GM03348 (cell line): ENCODE measurements at regions not wholly inside any gene's neighbourhood (a gene's known extent, or its start where the extent isn't known, plus 50 kb on each side); places are given as distances from the start of the nearest gene placed in this dataset.

Source experiments
- DNase-seq: peaks from one replicate; pipeline ENCODE4 v3.0.0; 2012; ENCODE audit warnings: low spot score

DNA sequence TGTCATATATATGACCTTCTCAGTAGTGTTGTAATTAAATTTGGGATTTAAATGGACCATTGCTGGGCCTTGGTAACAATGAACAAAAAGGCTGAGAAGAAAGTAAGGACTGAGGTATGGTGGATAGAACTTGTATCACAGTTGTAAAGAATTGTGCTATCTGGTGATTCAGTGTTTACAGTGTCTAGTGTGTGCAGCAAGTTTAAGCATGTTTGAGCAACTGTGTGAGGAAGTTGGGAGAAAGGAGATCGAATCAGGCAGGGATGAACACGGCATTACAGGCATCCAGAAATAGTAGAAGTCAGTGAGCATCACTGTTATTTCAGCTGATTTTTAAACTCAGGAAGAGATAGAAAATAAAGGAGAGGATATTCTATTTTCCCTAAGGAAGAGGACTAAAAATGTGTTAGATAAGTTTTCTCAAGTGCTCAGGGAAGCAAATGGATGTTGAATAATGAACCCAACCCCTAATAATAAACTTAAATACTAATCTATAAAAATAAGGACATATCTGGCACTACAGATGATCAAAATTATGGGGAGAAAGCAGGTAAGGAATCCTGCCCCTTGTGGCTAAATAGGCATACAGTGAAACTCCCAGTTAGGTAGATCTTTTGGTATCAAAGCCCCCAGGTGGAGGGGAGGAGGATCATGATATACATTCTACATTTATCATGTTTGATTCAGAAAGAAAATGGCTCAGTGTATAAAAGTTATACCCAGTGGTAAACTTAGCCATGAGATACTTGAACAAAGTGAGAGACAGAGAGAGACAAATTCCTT lies 361.0 kb upstream of the ANO3 start:
- no peak for DNase-seq

DNA sequence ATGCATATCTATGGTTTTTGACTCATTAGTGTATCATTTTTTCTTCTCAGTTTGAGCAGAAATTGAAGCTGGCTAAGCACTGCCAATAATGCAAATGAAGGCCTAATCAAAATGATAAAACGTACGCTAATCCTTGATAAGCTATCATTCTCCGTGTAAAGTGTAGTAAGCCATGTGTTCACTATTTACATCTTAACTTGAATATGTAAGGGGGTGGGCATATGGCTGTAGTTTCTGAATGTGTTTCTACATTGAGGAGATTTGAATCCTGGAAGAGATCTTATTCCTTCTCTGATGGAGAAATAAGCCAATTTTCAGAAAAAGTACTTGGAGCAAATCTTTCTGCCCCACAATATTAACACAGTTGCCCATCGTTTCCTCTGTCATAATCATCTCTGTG lies 351.8 kb upstream of the ANO3 start:
- no peak for DNase-seq

DNA sequence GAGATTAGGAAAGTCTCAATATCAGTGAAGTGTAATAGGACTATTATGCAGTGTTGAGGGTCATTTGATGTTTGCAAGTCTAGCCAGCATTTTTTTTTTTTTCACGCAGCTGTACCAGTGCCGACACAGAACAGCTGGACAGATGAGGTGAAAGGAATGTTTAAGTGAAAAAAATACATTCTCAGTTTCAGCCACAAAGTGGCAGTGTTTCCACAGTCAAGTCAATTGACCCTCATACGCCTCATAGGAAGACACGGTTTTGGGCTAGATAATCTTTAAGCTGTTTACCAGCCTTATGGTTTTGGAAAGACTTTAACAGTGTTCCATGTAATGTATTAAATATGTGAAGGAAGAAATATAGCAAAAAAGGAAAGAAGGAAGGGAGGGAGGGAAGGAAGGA lies 349.9 kb upstream of the ANO3 start:
- peak; percentile 58 for DNase-seq

DNA sequence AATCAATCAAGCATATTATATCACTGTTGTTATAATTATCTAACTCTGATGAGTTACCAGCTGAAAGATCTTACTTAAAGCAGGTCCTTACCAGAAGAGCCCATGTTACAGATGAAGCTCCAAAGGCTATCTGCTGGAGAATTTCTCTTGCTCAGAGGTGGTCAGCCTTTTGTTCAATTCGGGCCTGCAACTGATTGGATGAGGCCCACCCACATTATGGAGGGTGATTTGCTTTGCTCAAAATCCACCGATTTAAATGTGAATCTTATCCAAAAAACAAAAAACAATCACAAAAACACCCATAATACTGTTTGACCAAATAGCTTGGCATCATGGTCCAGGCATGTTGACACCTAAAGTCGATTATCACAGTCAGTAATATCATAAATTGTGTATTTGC lies 348.6 kb upstream of the ANO3 start:
- no peak for DNase-seq

DNA sequence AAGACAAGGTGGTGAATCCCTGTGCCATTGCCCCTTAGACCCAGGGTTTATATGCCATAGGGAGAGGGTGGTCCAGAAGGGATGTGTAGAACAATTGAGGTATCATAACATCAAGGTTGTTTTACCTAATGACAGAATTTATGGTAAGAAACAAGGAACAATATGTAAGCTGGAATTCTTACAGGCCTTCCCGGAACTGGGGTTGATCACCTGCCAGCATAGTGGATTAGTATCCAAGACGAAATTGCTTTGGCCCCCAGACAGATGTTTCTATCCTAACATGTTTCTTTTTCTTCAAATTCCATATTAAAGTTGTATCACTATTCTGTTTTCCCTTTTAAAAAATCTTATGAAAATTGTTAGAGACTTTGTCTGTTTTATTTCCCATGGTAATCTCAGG lies 343.8 kb upstream of the ANO3 start:
- no peak for DNase-seq

DNA sequence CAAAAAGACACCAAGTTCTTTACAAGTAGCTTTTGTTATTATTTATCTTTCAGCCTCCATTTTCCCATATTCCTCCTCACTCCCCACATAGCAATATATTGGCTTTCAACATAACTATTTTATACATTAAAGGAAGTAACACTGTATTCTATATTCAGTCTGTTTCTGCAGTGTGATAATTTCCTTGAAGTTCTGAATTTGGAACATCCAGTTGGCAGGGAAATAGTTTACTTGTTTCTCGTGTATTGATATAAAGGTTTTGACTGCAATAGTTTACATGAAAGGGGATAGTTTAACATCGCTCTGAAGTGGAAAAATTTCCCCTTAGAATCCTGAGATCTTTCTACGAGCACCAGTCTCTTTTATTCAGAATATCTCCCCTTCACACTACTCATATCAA lies 341.5 kb upstream of the ANO3 start:
- DNase-seq = no peak

DNA sequence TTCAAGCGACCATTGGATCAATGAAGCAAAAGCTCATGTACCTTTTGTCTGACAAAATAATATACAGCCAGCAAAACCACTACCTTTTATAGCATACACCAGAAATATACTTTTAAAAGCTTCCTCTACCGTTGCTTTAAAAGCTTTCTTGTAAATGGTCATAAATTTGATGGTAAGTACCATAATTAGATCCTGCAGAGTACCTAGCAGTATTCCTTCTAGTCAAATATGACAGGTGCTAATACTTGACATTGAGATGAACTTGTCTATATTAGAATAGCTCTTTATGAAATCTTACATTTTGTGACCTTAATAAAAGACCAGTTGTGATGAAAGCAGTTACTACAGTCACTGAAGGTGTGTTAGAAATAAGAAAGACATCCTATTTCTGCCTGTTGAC lies 340.5 kb upstream of the ANO3 start:
- no peak for DNase-seq

DNA sequence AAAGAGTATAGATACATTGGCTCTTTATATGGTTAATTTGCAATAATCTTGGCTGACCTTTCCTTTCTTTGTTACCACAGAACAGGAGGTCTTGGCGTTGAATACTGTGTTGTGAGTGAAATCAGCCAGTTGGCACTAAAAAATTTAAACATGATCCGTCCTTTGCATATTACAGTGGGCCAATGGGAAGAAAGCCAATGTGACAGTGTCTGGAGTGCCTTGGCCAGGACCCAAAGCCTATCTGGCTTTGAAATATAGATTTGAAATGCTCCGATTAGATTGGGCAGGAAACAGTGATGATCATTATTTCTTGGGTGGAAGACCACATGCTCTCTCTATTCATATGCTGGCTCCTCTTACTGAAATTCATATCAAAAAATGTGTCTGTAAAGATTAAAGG lies 339.6 kb upstream of the ANO3 start:
- no peak for DNase-seq

DNA sequence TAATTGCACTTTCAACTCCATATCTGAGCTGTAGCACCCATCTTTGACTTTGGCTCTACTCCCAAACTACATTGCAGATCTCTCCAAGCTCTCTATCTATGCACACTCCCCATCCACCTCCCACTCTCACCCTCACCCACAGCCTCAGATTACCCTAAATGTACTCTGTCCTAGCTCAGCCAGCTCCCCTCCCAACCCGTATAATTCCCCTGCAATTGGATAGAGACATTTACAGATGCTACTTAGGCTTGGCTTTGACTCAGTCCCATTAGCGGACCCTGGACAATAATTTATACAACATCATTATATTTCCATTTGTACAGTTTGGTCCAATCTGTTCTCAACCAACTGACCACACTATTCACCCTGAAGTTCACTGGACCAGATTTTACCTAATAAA lies 338.9 kb upstream of the ANO3 start:
- DNase-seq = no peak

DNA sequence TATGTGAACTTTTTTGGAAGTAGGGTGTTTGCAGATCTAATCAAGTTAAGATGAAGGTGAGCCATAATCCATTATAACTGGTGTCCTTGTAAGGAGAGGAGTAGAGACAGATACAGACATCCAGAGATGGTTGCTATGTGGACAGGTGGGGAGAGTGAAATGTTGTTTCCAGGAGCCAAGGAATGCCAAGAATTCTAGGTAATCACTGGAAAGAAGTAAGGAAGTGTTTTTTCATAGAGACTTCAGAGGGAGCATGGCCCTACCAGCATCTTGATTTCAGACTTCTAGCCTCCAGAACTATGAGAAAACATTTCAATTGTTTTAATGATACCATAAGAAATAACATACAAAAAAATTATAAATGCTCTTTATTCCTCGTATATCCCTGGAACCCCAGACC lies 320.5 kb upstream of the ANO3 start:
- no peak for DNase-seq

DNA sequence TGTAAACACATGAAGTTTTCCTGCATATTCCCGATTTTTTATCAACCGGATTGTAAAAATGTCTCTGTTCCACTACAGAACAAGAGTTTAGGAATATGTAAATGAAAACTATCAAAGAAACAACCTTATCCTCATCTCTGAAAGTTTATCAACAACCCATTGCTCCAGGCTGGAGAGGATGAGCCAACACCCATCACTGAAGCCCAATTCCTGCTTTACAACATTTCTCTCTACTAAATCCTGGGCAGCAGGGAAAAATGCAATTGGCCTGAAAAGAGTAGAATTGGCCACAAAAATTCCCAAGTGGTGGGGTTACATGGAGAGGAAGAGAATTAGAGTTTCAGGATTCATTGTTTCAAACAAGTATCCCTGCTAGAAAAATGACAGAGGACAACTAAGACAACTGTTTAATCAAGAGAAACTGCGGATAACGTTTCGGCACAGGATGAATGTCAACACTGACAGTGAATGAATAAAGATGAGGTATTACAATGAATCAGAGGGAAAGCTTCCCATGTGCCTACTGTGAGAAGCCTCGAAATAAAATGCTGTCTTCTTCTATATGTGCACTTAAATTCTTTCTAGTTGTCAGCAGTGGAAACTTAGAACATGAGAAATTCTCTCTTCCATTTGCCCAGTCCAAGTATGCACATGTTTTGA lies 317.3 kb upstream of the ANO3 start:
- DNase-seq = no peak

DNA sequence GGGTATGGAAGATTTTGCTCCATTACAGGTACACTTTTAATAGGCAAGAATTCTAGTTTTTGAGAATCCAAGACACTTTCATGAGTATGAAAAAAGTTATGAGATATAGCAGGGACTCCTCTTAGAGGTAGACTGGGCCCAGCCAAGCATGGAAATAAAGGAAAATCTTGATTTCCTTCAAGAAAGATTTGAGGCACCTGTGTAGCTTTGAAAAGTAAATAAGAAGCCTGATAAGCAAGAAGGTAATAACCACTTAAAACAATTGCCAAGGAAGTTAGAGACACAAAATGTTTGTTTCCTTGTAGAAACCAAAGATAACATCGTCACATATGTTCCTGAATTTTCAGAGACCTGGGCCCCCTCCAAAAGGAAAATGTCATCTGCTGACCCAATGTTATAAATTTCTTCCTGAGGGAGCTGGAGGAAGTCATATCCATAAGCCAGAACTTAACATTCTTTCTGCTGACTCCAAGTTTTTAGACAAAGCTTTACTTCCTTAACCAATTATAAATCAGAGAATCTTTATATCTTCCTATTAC lies 314.5 kb upstream of the ANO3 start:
- no peak for DNase-seq

DNA sequence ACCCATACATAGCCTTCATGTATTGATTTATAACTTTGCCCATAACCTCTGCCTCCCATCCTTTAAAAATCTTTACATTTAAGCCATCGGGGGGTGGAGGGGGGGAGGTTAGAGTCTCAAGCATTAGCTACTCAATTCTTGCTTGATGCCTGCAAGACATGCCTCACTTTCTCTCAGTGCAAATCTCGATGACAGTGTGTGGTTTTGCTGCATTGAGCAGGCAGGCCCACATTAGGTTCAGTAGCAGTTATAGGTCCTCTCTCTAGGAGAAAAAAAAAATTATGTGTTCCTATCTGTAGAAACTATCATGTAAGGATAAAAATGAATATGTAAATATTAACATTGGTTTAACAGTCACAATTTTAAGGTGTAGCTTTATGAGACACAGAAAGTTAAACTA lies 314.0 kb upstream of the ANO3 start:
- no peak for DNase-seq

DNA sequence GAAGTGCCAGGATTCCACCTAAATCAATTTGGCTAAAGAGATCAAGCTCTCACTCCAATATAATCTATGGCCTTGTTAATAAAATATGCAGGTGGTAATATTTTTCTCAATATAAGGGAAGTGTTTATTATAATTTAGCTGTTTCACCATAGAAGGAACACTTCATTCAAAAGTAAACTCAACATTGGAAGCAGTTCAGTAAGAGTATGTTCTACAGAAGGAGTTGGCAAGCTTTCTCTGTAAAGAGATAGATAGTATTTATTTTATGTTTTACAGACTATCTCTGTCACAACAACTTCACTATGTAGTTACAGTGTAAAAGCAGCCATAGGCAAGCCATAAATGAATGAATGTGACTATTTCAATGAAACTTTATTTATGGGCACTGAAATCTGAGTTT lies 313.6 kb upstream of the ANO3 start:
- DNase-seq = no peak

DNA sequence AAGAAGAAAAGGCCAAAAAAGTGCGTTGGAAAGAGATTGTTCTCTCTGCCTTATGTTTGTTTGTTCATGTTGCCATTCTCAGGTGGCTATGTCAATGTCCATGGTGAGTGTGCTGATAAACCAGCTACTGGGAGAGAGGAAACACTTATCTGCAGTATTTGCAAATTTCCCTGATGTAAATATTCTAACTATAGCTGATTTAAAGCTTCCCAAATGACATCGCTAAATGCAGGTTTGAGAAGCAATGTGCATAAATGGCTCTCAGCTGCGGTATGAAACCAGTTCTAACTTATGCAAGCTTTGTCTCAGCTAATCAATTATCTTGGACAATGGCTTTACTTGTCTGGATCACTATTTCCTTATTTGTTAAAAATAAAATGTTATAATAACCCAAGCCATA lies 312.5 kb upstream of the ANO3 start:
- DNase-seq = no peak

DNA sequence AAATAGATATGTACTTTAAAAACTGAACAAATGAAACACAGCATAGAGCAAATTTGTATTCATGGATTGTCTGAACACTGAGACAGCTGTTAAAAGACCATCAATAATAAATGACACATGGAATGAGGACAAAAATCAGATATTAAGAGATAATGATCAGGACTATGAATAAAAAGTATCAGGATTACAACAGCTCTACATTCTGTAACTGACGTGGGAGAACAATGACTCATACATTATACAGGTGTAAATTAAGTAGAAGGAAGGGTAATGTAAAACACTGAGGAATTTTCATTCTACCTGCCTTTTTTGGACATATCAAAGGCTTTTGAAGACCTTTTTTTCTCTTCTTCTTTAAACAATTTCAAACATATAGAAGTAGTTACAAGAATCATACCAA lies 310.9 kb upstream of the ANO3 start:
- no peak for DNase-seq

DNA sequence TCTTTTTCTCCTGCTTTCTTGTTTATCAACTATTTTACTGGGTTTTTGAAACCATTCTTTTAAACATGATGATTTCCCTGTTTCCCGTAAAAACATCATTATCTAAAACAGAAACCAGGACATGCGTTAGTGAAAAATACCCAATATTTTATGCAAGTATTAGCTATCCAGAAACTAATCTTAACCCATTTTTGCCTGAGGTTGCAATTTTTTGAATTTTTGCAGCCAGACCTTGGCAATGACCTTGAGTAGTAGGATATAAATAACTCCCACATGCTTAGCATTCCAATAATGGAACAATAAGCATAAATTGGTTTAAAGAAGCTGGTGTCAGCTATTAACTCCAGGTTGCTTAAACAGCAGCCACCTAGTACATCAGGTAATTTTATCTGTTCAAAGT lies 308.9 kb upstream of the ANO3 start:
- no peak for DNase-seq

DNA sequence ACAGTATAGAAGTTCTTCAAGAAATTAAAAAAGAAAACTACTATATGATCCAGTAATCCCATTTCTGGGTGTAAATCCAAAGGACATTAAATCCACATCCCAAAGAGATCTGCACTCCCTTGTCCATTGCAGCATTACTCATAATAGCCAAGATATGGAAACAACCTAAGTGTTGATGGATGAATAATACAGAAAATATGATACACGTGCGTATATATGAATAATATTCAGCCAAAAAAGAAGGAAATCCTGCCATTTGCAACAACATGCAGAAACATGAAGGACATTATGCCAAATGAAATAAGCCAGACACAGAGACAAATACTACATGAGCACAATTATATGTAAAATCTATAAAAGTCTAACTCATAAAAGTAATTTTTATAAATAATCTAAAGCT lies 306.3 kb upstream of the ANO3 start:
- DNase-seq = no peak

DNA sequence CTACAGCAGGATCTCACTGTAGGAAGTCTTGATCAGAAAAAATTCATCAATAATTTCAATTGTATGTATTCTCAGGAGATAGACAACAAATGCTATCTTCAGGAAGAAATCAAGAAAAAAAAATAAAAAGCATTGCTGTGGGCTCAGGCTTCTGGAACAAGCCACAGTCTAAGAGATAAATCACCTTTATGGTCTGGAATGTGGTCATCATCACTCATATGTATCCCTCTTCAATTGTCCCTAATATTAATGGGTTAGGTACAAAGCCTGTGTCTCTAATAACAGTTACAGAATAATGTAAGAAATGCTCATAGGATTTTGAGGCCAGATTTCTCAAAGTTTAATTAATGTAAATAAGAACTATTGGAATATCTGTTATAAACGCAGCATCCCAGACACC lies 305.9 kb upstream of the ANO3 start:
- no peak for DNase-seq

DNA sequence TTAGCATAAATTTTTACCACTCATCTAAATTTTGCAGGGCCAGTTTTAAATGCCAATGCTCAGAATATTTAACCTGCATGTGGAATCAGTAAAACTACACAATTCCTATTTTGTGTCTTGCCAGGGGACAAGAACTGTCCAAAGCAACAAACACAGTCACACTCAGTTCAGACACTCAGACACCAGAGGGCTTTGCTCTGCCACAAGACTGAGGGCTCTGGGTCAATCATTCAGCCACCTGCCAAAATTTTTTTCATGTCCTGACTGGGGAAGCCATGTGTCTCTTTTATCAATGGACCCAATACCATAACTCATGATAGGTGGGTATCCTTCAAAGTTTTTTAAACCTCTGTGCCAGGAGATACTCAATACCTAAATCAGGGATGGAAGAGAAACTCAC lies 304.0 kb upstream of the ANO3 start:
- no peak for DNase-seq

DNA sequence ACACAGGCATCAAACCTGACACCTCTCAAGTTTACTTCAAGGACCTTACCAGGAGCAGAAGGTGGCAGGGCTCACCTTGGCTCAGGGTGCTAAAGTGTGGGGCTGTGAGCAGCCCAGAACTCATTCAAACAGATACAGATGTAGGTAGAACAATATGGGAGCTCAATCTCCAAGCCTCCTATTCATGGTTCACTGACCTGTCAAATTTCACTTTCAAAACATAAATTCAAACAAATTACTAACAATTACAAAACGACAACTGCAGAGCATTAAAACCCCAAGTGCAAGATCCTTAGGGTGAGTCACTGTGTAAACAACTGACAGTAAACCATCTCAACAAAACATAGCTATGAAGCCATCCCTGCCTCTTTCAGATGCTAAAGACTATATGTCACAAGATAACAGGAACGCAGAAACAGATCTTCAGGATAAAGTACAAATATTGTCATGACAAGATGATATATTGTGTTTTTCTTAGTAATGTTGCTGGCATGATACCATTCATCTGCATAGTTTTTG lies 303.5 kb upstream of the ANO3 start:
- peak; percentile 4 for DNase-seq

DNA sequence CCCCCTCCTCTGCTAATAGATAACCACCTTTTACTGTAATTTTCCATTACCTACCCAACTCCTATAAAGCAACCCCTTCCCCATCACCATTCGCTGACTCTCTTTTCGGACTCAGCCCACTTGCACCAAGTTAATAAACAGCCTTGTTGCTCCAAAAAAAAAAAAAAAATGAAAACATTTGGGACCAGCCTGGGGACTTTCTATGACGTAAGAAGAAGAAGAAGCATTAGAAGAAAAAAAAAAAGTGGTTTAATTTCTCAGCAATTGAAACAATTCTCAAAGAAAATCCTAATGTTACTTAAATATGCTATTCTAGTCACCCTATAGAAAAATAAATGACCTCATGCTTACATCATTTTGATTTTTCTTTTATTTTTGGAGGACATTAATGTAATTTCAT lies 301.5 kb upstream of the ANO3 start:
- DNase-seq = no peak

DNA sequence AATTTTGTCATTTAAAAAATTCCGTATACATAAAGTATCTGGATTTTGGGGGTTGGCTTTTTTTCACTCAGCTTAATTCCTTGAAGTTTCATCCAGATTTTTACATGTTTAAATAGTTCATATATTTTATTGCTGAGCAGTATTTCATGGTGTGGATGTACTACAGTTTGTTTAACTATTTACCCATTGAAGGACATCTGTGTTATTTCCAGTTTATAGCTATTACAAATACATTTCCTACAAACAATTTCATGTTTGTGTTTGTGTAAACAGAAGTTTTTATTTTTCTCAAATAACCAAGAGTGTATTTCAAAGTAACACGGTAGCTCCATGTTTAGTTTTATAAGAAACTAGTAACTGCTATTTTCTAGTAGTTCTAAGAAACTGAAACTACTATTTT lies 299.7 kb upstream of the ANO3 start:
- no peak for DNase-seq

DNA sequence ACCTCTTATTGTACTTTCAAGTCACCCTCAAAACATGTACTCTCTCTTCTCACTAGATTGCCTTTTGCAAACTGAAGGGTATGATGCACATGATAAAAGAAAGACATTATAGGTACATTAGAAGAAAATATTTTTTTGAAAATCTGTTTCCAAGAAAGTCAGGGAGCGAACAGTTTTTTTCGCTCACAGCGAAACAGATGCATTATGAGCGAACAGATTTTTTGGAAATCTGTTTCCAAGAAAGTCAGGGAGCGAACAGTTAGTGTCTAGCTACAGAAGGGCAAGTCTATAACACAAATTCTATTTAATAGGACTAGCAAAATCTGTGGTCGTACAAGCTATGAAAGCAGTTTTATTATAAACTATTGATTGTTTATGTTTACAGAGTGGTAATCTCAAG lies 296.2 kb upstream of the ANO3 start:
- DNase-seq = no peak
